ENCODE measurements at regions not wholly inside any gene's neighbourhood (a gene's known extent, or its start where the extent isn't known, plus 50 kb on each side); places are given as distances from the start of the nearest gene placed in this dataset.

GRCh38 chrX:13149702-13150350, 105.4 kb upstream of the FAM9C start:
- DNase-seq (ENCODE audit: low read depth in 2 of 2), result no peak

GRCh38 chrX:13147733-13148132, 103.3 kb upstream of the FAM9C start:
- DNase-seq (ENCODE audit: low read depth in 2 of 2), result no peak

DNA sequence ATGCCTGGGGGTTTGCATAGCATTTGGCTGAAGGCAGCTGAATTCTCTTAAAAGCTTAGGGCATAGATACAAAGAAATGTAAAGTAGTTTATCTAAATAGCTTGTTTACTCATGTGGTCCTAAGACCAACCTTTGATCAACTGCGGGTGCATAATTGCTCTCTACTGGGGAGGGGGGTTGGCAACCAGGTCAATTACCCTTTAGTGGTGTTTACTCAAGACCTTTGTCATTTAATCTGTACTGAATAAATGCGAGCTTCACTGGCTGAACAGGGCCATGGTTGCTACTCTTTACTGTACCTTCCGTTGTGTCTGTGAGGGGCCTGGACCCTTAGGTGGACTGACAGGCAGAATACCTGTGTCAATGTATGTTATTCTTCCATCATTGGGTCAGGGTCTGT, 102.7 kb upstream of the FAM9C start:
- DNase-seq (ENCODE audit: low read depth in 2 of 2), result no peak

GRCh38 chrX:13144927-13145655, 100.7 kb upstream of the FAM9C start:
- no peak for DNase-seq (ENCODE audit: low read depth in 2 of 2)

GRCh38 chrX:13142891-13143290, 98.5 kb upstream of the FAM9C start:
- DNase-seq (ENCODE audit: low read depth in 2 of 2), result no peak

GRCh38 chrX:13140007-13140406, 95.6 kb upstream of the FAM9C start:
- no peak for DNase-seq (ENCODE audit: low read depth in 2 of 2)

GRCh38 chrX:13131396-13132137, 87.1 kb upstream of the FAM9C start:
- DNase-seq (ENCODE audit: low read depth in 2 of 2), result no peak

DNA sequence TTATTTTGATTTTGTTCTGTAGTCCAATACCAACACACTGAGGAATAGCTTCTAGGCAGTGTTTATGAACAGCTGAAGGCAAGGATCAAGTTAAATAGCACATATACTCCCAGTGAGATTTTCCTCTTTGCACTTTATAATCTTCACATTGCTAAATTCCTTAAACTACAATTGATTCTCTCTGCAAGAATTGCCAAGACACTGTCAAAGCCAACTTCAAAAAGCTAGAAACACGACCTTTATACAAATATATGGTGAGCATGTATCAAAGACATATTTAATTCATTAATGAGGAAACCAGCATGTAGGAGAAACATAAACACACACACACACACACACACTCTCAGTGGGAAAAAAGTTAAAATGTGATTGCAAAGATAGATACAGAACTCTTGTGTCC, 86.4 kb upstream of the FAM9C start:
- no peak for DNase-seq (ENCODE audit: low read depth in 2 of 2)

DNA sequence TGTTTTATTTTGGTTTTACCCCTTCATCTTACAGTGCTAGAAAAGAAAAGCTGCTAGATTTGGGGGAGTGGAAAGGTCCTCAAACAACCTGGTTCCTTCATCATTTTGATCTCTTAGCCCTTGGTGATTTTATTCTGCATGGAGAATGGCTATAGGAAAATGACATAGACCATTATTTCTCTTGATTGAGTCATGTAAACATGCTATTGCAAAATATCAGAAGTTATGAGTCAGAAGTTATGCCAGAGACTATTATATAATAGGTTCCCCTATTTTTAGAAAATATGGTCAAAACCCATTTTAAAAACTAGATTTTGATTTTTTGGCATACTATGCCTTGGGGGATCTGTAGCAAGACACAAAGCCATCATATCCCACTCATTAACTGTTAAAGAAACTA, 83.7 kb upstream of the FAM9C start:
- no peak for DNase-seq (ENCODE audit: low read depth in 2 of 2)

- DNase-seq (ENCODE audit: low read depth in 2 of 2), result no peak
Measured at GRCh38 chrX:13126775-13127174, 82.4 kb upstream of the FAM9C start.

GRCh38 chrX:13125188-13125587, 80.8 kb upstream of the FAM9C start:
- DNase-seq (ENCODE audit: low read depth in 2 of 2), result no peak

DNA sequence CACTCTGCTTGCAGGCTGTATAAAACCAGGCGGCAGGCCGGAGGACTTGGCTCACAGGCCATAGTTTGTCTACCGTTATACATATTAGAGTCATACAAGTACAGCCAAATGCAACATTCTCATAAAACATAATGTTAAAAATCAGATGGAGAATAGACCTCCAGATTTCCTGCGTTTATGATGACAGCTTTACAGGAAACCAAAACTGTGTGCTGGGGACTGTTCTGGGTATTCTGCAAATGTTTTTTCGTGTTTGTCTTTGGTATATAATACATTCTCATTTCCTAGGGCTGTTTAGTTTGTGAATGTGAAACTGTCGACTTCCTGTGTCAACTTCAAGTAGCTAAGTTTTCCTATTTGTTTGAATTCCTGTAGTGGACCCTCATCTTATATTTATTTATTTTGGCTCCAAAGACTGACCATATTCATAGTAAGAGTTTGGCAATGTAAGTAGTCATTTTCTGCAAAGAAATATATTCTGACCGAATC, 79.5 kb upstream of the FAM9C start:
- DNase-seq (ENCODE audit: low read depth in 2 of 2), result no peak

DNA sequence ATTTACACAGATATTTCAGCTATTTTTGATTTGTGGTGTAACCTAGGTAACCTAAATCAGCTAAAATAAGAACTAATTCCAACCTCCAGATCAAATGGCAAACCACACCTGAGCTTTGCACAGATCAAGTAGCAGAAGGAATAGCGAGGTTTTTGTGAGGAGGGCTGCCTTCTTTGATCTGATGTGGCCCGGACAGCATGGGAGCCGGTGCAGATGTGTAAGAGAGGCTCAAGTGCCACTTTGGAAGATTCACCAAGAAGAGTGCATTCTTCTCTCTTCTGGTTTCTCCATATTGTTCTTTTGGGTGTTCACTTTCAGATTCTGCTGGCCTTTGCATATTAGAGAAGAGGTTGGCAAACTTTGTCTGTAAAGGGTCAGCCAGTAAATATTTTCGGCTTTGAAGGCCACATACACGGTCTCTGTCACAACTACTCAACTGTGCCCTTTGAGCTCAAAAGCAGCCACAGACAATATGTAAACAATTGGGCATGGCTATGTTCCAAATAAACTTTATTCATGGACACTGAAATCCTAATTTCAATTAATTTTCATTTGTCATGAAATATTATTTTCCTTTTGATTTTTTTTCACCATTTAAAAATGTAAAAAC, 78.9 kb upstream of the FAM9C start:
- no peak for DNase-seq (ENCODE audit: low read depth in 2 of 2)

DNA sequence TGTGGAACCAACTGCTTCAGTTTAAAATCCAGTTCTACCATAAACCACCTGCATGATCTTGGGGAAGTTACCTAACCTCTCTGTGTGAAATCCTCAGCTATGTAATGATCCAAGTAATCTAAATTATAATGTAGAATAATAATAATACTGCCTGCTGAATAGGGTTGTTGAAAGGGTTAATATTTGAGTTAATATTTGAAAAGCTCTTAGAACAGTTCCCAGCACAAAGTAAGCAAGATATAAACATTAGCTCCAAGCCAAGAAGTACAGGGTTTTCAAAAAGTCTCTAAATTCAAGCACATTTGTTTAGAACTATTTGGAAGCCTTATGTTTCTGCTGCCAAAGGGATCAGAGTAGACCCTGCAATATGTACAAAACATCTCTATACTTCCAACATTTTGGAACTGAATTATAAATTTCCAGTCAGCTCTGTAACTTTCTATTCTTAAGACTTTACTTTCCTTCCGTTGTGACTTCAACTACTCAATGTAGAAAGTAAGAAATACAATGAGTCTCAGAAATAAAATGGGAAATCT, 76.7 kb upstream of the FAM9C start:
- DNase-seq (ENCODE audit: low read depth in 2 of 2), result no peak

DNA sequence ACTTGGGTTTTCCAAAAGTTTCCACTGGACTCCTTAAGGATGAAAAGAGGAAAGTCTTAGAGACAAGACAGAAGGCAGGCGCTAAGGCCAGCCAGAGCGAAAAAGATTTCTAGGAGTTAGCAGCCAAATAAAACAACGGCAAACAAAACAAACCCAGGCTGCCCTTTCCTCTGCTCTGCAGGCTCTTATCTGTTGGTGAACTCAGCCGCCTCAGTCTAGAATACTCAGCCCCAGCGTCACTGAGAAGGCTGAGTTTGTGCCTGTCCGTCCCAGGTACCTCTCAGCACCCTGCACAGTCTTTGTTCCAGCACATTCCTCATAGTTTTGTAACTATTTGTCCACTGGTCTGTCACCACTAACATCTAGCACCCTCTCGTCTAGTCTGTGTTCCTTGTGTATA, 75.6 kb upstream of the FAM9C start:
- no peak for DNase-seq (ENCODE audit: low read depth in 2 of 2)

DNA sequence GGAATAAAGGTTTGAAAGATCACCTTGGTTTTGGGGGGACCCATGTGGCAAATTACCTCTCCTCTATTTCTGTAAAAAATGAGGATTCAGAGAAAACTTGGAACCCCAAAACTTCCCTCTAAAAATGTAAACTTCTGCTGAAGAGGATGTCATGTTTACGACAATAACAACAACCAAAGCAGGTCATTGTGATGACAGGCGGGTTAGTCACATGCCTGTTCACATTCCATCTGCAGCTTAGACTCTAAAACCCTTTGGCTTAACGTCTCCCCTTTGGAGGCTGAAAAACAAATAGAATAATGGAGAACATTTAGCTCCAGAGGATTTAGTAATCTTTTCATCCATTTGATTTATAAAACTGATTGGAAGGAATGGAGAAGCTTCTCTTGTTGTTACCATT, 75.0 kb upstream of the FAM9C start:
- DNase-seq (ENCODE audit: low read depth in 2 of 2), result no peak

- no peak for DNase-seq (ENCODE audit: low read depth in 2 of 2)
Measured at GRCh38 chrX:13115146-13115855, 70.9 kb upstream of the FAM9C start.

- DNase-seq (ENCODE audit: low read depth in 2 of 2), result no peak
Measured at GRCh38 chrX:13112499-13112898, 68.1 kb upstream of the FAM9C start.

DNA sequence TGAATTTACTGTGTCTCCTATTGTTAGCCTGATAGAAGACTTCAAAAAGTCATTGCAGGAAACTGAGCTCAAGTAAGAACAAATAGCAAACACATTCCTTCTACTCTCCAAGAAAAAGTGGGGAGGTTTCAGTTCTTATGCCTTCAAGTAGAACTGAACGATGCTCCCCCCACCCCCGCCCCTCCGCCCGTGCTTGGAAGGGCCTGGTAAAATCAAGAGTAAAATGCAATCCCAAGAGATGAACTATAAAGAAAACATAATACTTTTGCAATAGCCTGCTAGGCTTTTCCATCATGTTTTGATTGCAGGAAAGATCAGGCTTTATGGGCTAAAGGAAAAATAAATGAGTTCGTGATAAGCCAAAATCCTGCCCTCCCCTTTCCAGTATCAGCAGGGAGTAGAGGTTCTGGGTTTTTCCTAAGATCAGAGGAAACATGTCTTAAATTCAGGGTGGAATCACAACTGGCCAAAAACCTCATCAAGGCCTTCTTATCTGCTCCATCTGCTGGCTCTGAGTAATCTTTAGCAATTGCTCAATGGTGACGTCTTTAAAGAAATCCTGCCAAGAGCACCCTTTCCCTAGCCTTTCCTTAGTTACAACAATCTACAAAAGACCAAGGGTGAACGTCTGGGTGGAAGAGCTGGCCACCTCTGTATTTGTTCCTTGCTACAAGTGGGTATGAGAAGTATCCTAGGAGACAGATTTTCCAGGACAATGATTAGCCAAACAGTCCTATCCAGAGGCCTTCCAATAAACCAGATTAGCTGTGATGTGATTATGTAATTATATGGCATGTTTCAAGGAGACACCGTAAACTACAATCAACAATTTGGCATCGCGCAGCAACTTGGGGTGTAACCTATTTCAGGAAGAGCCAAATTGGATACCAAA, 66.3 kb upstream of the FAM9C start:
- no peak for DNase-seq (ENCODE audit: low read depth in 2 of 2)

GRCh38 chrX:13109817-13110216, 65.4 kb upstream of the FAM9C start:
- no peak for DNase-seq (ENCODE audit: low read depth in 2 of 2)

- DNase-seq (ENCODE audit: low read depth in 2 of 2), result no peak
Measured at GRCh38 chrX:13103914-13104274, 59.5 kb upstream of the FAM9C start.

Data from stimulated activated CD8-positive, alpha-beta memory T cell treated with anti-CD3 and anti-CD28 coated beads, Interleukin-2, amount 100 ng/mL, for 1 hour (primary cell).